ENCODE measurements at regions not wholly inside any gene's neighbourhood (a gene's known extent, or its start where the extent isn't known, plus 50 kb on each side); places are given as distances from the start of the nearest gene placed in this dataset.

DNA sequence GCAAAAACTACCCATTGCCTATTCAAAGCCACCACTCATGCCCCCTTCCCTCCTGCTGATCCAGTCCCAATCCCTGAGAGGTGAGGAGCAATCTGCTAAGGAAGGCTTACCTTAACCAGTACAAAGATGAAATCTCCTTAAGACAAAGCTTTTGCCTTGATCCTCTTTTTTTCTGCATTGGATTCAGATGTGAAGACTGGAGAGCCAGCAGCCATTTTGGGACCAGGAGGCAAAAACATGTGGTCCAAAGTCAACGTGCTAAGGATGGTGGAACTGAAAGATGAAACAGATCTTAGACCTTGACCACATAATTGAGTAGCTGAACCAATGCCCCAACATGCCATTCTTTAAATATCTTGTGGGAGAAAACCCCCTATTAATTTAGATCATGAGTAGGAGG is 171.4 kb downstream of the IRX5 start:
- TF ChIP-seq CTCF (IDR thresholded peaks at IDR 0.05) (no peak), POLR2A (IDR thresholded peaks at IDR 0.05) (no peak), EP300 (IDR thresholded peaks at IDR 0.05) (no peak), POLR2AphosphoS5 (IDR thresholded peaks at IDR 0.05) (no peak)

Data from sigmoid colon (tissue), 4 donors.